GM21576 (cell line): ENCODE measurements at regions not wholly inside any gene's neighbourhood (a gene's known extent, or its start where the extent isn't known, plus 50 kb on each side); places are given as distances from the start of the nearest gene placed in this dataset.
"Not testable (repeated sequence)": the region's sequence is repeated elsewhere in the genome, so short reads cannot be mapped to it uniquely, and the experiment has no call there.

Experiments
- ATAC-seq: cut with Tn5 transposase; IDR thresholded peaks from one replicate; pipeline ENCODE4 v1.9.1; 2021; ENCODE audit warnings: mild to moderate bottlenecking, moderate library complexity; ENCODE audit not compliant: unreplicated experiment

- ATAC-seq: no peak
Observed at GRCh38 chr16:87160701-87161337, 156.4 kb downstream of the C16orf95 start.

GRCh38 chr16:87161410-87161809 is 155.8 kb downstream of the C16orf95 start:
- not testable (repeated sequence) for ATAC-seq

- no peak for ATAC-seq
Observed at GRCh38 chr16:87161822-87162676, 155.1 kb downstream of the C16orf95 start.

GRCh38 chr16:87162799-87163198 is 154.4 kb downstream of the C16orf95 start:
- ATAC-seq: not testable (repeated sequence)

GRCh38 chr16:87163637-87164036 is 153.6 kb downstream of the C16orf95 start:
- ATAC-seq: no peak

GRCh38 chr16:87165151-87165550 is 152.0 kb downstream of the C16orf95 start:
- no peak for ATAC-seq

- ATAC-seq: no peak
Observed at GRCh38 chr16:87165885-87166284, 151.3 kb downstream of the C16orf95 start.

GRCh38 chr16:87166321-87166720 is 150.9 kb downstream of the C16orf95 start:
- no peak for ATAC-seq

- ATAC-seq: no peak
Observed at GRCh38 chr16:87166934-87167333, 150.3 kb downstream of the C16orf95 start.

- ATAC-seq: no peak
Observed at GRCh38 chr16:87169509-87169995, 147.6 kb downstream of the C16orf95 start.

- ATAC-seq: no peak
Observed at GRCh38 chr16:87170310-87170709, 146.9 kb downstream of the C16orf95 start.

GRCh38 chr16:87171723-87172122 is 145.5 kb downstream of the C16orf95 start:
- no peak for ATAC-seq

- no peak for ATAC-seq
Observed at GRCh38 chr16:87172632-87173031, 144.6 kb downstream of the C16orf95 start.

- no peak for ATAC-seq
Observed at GRCh38 chr16:87173294-87173893, 143.8 kb downstream of the C16orf95 start.

- ATAC-seq: no peak
Observed at GRCh38 chr16:87174061-87174460, 143.1 kb downstream of the C16orf95 start.

GRCh38 chr16:87176735-87177134 is 140.5 kb downstream of the C16orf95 start:
- no peak for ATAC-seq

- no peak for ATAC-seq
Observed at GRCh38 chr16:87177673-87178072, 139.5 kb downstream of the C16orf95 start.

- no peak for ATAC-seq
Observed at GRCh38 chr16:87178177-87178863, 138.9 kb downstream of the C16orf95 start.

GRCh38 chr16:87178977-87179376 is 138.2 kb downstream of the C16orf95 start:
- no peak for ATAC-seq

- no peak for ATAC-seq
Observed at GRCh38 chr16:87180069-87180468, 137.1 kb downstream of the C16orf95 start.

GRCh38 chr16:87182759-87183158 is 134.4 kb downstream of the C16orf95 start:
- no peak for ATAC-seq
